ENCODE measurements at regions not wholly inside any gene's neighbourhood (a gene's known extent, or its start where the extent isn't known, plus 50 kb on each side); places are given as distances from the start of the nearest gene placed in this dataset.

- no peak for DNase-seq
These were observed 200.3 kb upstream of the ZMIZ1 start for GRCh38 chr10:78868456-78868855.

- no peak for DNase-seq
These were observed 199.9 kb upstream of the ZMIZ1 start for GRCh38 chr10:78868861-78869260.

DNA sequence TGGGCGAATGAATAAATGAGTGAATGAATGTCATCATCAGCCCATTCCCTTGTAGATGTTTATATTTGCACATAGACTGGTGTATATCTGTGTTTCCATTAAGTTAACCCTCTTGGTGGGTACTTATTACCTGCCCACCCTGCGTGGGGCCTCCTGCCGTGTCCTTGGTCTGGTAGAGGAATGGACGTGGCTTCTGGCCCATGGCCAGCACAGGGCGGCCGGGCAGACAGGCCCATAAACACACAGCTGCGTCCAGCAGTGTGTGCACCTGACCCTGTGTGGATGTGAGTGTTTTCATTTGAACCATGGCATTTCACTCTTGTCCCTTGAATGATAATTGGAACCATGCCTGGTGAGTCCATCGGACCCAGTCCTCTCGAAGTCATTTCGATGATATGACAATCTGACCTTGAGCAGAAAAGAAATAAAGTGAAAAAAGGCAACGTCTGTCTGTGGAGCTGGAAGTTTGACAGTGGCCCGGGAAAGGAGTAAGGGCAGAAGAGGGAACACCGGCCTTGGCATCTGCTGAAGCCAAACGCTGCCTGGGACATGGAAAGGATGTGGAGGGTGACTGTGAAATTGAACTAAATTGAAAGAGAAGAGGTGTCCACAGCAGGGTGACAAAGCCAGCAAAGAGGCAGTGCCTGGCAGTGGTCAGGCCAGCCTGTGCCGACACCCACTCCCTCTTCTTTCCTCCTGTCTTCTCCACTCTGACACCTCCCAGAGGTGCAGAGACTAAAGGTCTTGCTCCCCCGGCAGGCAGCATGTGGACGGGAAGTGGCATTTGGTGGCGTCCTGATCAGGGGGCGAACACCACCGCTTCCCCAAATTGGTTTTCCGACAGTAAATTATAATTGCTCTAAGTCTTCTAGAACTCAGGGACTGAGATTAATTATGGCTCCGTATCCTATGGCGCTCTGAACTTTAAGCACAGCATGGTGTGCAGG lies 199.0 kb upstream of the ZMIZ1 start:
- DNase-seq, result no peak

DNA sequence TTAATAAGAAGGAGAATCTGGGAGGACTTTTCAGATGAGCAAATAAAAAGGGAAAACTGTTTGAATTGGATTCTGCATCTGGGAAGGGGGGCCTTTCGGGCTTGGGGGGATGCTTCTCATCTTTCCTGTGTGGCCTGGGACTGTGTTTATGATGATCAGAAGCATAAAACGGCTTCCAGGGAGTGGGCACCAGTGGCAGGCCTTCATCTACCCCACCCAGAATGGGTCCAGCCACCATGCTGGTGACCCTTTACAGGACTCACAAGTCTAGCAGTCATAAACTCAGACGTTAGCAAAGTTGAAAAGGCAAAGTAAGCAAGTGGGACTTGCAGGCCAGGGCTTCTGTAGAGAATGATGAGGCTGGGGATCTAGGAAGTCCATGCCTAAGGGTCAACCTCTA lies 198.3 kb upstream of the ZMIZ1 start:
- no peak for DNase-seq

GRCh38 chr10:78871796-78872195 lies 197.0 kb upstream of the ZMIZ1 start:
- no peak for DNase-seq

DNA sequence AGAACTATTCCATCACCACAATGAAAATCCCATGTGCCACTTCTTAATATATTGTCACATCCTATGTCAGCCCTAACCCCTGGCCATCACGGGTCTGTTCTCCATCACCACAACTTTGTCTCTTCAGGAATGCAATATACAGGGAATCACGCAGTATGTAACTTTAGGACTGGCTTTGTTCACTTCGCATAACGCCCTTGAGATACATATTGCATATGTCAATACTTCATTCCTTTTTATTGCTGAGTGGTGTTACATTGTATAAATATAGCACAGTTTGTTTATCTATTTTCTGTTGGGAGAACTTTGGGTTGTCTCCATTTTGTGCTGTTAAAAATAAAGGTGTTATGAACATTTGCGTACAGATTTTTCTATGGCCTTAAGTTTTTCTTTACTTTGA lies 195.4 kb upstream of the ZMIZ1 start:
- DNase-seq, result no peak

DNA sequence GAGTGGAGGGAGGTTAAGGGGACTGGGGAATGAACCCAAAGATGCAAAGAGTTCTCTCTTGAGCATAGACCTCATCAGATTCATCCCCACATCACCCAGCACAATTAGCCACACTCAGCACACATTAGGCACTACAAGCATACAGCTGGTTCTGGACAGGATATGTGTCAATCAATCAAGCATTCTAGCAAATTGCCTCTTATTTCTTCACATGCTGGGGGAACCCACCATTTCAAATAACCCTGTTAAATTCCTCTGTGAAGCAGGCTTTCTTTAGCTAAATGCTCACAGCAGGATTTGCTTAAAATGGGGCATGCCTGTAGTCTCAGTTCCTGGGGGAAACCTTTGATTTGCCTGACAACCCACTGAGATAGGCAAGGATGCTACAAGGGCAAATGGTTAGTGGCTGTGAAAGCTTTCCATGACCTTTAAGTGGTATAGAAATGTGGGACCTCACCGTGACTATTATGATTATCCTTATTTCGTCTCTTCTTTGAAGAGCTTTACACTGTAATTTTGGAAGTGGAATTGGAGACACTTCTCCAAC lies 193.4 kb upstream of the ZMIZ1 start:
- no peak for DNase-seq

DNA sequence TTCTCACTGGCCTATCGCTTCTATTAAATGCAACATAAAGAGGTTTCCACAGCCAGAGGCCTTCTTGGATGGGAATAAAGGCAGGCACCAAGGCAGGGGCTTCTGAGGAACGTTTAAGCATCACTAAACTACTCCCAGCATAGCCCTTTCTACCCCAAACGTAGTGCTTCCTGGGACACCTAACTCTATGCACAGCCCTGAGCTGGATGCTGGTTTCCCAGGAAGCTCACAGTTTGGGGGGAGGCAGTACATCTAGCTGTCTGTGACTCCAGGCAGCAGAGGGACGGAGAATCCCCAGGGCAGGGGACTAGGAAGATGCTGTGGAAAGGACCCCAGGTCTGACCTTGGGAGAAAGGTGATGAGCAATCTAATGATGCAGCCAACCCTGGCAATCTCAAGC lies 192.8 kb upstream of the ZMIZ1 start:
- no peak for DNase-seq

- no peak for DNase-seq
These were observed 192.3 kb upstream of the ZMIZ1 start for GRCh38 chr10:78876449-78876848.

- no peak for DNase-seq
These were observed 189.1 kb upstream of the ZMIZ1 start for GRCh38 chr10:78879621-78880020.

GRCh38 chr10:78886129-78886528 lies 182.6 kb upstream of the ZMIZ1 start:
- DNase-seq, result no peak

DNA sequence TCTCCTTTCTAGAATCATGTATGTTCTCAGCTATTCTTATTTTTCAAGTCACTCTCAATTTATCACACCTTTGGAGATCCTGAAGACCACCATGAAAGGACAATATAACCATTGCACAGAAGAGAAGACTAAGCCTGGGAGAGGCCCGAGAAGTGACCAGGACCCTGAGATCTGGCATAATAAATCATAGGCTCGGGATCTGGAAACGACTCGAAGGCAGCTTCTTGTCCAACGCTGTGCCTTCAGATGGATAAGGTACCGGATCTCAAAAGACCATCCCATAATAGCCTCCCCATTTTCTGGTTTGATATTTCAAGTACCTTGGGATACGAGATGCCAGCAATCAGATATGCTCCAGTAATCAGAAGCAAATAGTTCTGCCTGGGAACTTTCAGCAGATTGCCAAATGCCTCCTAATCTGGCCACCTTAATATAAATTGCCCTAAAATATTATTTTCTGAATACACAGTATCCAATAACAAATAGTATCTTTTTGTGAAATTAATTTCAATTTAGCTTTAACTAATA lies 179.2 kb upstream of the ZMIZ1 start:
- no peak for DNase-seq

DNA sequence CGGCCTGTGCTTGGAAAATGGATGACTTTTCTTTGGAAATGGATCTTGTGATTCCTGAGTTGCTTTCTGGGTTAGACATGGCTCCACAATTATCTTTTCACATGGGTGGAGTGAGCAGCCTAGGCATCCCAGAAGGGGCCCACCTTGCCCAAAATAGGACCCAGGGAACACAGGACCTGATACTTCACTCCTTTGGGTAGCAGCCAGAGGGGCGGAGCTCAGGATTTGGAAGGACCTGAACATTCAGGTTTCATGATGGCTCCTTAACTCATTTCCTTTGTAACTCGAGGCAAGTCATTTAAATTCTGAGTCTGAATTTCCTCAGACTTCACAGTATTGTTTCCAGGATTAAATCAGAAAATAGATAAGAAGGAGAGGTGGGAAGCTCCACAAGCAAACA lies 178.3 kb upstream of the ZMIZ1 start:
- DNase-seq, result no peak

DNA sequence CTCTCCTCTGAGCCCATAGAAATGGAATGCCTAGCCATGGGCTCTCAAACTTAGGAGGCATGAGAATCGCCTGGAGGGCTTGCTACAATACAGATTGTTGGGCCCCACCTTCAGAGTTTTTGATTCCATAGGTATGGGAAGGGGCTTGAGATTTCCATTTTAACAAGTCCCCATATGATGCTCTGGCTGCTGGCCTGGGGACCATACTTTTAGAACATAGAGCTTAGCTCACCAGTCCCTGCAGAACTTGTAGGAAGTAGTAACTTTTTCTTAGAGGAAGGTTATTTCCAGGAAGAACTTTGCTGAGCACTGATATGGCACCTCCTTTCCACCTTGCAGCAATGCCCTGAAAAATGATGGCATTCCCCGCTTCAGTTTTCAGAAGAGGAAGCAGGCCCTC lies 177.0 kb upstream of the ZMIZ1 start:
- no peak for DNase-seq

GRCh38 chr10:78892338-78893176 lies 176.2 kb upstream of the ZMIZ1 start:
- no peak for DNase-seq

DNA sequence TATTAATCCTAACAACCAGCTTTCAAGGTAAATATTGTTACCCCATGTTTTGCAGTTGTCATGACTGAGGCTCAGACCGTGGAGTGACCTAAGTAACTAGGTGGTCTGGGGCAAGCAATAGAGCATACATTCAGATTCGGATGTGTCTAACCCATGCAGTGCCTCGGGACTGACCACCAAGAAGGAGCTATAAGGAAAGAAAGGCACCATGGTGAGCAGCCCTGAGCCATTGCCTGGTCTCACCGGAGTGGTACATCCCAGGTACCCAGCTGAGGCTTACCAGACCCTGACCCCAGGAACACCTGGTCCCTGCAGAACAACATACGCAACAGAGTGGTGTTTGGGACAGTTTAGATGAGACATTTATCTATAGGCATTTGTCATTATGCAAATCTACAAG lies 175.5 kb upstream of the ZMIZ1 start:
- no peak for DNase-seq

DNA sequence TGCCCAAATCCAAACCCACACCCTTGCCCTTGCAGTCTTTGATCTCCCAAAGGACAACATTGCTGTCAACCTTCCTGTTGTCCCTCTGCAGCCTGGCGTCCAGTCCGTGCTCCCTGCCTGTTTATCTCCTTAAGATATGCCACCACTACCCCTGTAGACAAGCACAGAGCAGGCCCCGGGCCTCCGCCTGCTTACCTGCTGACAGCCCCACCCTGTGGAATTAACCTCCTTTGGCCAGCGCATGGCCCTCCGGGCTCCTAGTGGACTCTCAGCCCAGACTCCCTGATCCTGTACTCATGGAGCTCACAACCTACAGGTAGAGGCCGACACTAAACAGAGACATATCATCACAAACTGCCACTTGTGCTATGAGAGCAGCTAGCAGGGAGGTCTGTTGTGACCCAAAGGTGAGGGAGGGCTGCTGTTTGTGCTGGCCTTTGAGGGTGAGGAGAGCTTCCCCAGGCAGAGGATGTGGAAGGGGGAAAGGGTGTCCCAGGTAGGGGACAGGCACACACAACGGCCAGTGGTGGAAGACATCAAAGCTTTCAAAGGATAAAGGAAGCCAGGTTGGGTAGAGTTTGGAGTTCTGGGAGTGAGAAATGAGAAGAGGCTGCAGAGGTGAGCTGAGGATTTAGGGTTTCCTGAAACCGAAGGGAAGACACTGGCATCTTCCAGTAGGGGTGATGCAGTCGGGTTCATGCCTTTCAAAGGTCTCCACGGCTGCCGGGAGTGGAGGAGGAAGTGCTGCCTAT lies 174.5 kb upstream of the ZMIZ1 start:
- no peak for DNase-seq

DNA sequence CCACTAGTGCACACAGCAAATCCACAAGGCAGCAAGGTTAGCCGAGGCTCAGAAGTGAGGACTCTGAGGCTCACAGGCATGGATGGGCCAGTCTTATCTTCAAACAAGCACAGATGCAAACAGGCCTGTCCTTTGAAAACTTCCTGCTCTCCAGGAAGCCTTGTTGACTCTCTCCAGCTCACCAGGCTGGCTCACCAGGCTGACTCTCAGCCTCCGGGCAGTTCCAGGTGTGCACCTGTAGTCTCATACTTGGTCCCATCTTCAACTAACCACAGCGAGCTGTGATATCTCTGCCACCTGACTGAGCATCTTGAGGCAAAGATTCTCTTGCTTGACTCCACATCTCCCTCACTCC lies 173.9 kb upstream of the ZMIZ1 start:
- DNase-seq, result no peak

DNA sequence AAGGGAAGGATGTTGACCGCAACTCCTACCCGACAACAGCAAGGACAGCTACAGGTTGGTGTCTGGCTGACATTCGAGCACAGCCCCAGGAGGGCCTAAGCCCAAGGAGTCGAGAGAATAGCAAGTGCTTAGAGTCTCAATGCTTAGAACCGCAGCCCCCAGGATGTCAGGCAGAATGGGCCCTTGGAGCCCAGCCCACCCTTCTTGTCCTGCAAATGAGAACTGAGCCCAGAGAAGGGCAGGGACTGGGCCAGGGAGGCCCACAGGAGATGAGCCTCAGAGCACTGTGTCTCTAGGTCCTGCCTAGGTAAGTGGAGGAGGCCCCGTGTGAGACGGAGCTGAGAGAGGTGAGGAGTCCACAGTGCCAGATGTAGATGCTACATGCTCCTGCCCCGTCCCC lies 173.3 kb upstream of the ZMIZ1 start:
- DNase-seq, result no peak

DNA sequence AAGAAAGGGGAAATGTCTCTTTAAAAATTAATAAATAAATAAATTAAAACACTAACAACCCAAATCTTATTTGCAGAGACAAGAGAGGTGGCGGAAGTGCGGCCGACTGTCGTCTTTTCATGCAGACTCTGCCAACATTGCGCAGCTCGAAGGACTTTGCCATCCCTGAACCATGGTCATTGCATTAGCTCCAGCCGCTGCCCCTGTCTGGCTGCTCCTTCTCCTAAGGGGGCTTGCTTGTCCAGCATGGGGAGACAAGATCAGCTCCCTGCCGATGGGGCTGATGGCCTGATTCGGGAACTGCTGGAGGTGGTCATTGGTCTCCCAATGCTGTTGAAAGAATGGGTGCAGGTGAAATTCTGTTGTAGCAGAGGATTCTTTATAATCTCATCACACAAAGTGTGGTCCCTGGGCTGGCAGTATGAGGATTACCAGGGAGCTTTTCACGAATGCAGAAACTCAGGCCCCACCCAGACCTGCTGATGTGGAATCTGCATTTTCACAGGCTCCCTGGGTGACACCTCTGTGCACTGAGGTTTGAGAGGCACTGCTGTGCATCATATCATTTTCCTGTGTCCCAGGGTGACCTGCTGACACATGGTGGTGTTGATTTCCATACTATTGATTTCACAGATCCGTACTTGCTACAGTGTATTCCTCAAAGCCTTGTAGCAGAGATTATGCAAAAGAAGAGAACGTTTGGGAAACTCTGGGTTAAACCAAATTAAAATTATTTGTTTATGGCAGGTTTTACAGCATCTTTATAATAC lies 172.4 kb upstream of the ZMIZ1 start:
- DNase-seq, result no peak

GRCh38 chr10:78898341-78899097 lies 170.2 kb upstream of the ZMIZ1 start:
- DNase-seq, result no peak
